ENCODE measurements at regions not wholly inside any gene's neighbourhood (a gene's known extent, or its start where the extent isn't known, plus 50 kb on each side); places are given as distances from the start of the nearest gene placed in this dataset.

DNA sequence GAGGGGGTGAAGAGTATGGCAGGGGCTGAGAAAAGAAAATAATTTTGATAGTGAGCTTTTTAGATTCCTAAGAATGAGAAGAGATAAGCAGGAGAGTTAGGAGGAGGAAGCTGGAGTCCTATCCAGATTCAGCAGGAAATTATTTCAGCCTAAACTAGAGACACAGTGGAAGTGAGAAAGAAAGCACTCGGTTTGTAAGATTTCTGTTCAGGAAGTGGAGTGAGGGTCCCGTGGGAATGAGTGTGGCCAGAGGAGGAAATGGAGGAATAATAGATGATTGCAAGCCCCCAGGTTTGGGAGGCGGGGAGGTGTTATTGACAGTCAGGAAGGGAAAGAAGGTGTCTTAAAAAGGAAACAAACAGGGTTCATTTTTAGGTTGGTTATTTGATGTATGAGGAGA lies 84.8 kb upstream of the NRP1 start:
- H3K4me3 ChIP-seq (ENCODE audit: low read depth, low read length) = no peak overlapping the region
- no peak for DNase-seq (ENCODE audit: low read depth, low spot score)
- in situ Hi-C loops (cut with HindIII; ENCODE audit: low sequenced_read_pairs) = no loop called here
- TF ChIP-seq, protein P1, sequence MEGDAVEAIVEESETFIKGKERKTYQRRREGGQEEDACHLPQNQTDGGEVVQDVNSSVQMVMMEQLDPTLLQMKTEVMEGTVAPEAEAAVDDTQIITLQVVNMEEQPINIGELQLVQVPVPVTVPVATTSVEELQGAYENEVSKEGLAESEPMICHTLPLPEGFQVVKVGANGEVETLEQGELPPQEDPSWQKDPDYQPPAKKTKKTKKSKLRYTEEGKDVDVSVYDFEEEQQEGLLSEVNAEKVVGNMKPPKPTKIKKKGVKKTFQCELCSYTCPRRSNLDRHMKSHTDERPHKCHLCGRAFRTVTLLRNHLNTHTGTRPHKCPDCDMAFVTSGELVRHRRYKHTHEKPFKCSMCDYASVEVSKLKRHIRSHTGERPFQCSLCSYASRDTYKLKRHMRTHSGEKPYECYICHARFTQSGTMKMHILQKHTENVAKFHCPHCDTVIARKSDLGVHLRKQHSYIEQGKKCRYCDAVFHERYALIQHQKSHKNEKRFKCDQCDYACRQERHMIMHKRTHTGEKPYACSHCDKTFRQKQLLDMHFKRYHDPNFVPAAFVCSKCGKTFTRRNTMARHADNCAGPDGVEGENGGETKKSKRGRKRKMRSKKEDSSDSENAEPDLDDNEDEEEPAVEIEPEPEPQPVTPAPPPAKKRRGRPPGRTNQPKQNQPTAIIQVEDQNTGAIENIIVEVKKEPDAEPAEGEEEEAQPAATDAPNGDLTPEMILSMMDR (IDR thresholded peaks at IDR 0.05; ENCODE audit: low read depth, low read length) = no peak

DNA sequence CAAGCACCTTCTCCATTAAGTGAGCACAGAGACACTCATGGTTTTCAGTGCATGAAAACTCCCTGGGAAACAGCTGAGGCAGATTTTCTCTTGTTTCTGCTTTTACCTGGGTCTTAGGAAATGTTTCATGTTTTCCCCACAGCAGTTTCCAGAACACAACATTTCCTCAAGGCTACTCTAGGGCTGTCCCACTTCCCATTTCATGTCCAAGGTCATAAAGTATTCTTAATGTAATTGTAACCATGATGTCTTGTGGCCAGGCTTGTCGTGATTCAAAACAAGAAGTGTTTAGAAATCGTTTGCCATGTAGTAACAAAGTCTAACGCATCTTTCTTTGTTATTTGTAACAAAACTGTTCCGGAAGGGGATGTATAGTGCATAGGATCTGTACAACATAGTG lies 83.8 kb upstream of the NRP1 start:
- no peak overlapping the region for H3K4me3 ChIP-seq (ENCODE audit: low read depth, low read length)
- in situ Hi-C loops (cut with HindIII; ENCODE audit: low sequenced_read_pairs) = no loop called here
- no peak for DNase-seq (ENCODE audit: low read depth, low spot score)
- TF ChIP-seq, protein P1 (IDR thresholded peaks at IDR 0.05; ENCODE audit: low read depth, low read length) = no peak

DNA sequence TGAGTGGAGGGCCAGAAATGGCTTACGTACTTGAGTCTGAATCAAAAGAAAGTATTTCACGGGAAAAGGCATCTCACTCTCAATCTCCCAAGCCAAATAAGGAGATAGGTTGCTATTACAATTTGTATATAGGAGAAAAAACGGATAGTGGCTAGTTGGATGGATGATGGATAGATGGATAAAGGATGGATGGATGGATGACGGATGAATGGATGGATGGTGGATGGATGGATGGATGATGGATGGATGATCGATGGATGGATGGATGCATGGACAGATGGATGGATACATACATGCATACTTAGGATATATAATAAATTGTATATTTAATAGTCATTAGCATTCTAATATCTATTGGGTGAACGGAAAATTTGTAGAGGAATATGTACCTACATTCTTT lies 82.2 kb upstream of the NRP1 start:
- no peak overlapping the region for H3K4me3 ChIP-seq (ENCODE audit: low read depth, low read length)
- TF ChIP-seq, protein P1 (IDR thresholded peaks at IDR 0.05; ENCODE audit: low read depth, low read length) = no peak
- DNase-seq (ENCODE audit: low read depth, low spot score) = no peak
- in situ Hi-C loops (cut with HindIII; ENCODE audit: low sequenced_read_pairs) = no loop called here

DNA sequence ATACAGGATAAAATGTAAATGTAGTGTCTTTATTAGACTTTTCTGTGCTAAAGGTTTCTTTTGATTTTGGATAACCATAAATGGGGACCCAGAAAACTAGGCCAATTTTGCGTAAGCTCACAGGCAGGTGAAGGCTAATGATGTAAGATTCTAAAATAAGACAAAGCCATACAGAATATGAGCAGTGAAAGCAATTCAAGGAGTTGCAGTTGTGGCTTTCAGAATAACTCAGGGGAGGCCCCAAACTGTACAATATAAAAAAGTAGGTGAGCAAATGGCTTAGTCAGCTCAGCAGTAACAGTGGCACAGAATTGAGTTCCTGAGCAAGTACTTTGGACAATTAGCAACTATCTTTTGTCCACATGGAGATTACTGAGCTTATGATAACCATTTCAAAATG lies 81.7 kb upstream of the NRP1 start:
- H3K4me3 ChIP-seq (ENCODE audit: low read depth, low read length) = no peak overlapping the region
- DNase-seq (ENCODE audit: low read depth, low spot score) = no peak
- in situ Hi-C loops (cut with HindIII; ENCODE audit: low sequenced_read_pairs) = no loop called here
- TF ChIP-seq, protein P1 (IDR thresholded peaks at IDR 0.05; ENCODE audit: low read depth, low read length) = no peak

DNA sequence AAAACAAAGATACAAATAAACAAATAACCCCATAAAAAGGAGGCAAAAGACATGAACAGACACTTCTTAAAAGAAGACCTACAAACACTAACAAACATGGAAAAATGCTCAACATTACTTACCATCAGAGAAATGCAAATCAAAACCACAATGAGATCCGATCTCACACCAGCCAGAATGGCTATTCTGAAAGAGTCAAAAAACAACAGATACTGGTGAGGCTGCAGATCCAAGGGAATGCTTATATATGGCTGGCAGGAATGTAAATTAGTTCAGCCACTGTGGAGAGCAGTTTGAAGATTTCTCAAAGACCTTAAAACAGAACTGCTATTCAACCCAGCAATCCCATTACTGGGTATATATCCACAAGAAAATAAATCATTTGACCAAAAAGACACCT lies 80.4 kb upstream of the NRP1 start:
- no peak for DNase-seq (ENCODE audit: low read depth, low spot score)
- no peak overlapping the region for H3K4me3 ChIP-seq (ENCODE audit: low read depth, low read length)
- in situ Hi-C loops (cut with HindIII; ENCODE audit: low sequenced_read_pairs) = no loop called here
- TF ChIP-seq, protein P1 (IDR thresholded peaks at IDR 0.05; ENCODE audit: low read depth, low read length) = no peak

DNA sequence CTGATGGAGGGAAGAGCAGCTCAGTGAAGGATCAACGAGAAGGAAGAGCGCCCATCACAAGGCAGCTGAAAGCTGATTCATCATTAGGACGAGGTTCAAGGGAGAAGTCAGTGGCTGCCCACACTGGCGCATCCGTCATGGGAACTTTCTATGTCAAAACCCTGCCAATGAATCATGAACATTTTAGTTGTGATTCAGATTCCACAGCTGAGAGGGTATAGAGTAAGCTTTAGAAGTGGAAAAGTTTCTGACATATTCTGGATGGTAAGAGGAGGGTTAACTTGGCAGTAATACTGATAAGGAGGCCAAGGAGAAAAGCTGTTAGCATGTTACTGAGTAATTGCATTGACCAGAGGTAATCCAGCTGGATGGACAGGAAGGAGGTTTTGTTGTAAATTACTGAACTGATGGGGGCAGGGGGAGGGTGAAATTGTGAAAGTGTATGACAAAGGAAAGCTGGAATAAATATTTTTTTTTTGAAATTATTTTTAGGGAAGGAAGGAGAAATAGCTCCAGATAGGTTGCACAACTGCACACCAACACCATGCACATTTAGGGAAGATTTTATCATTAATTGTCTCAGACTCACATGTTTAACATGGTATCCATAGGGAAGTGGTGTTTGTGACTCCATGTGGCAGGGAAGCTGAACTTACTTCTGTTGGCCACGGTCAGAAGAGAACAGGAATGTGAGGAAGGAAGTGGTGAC lies 78.3 kb upstream of the NRP1 start:
- in situ Hi-C loops (cut with HindIII; ENCODE audit: low sequenced_read_pairs) = no loop called here
- TF ChIP-seq, protein P1 (IDR thresholded peaks at IDR 0.05; ENCODE audit: low read depth, low read length) = no peak
- no peak overlapping the region for H3K4me3 ChIP-seq (ENCODE audit: low read depth, low read length)
- peak; percentile 84 for DNase-seq (ENCODE audit: low read depth, low spot score)

Data from astrocyte of the spinal cord (primary cell).